Spleen (tissue), 11 donors: ENCODE measurements at regions not wholly inside any gene's neighbourhood (a gene's known extent, or its start where the extent isn't known, plus 50 kb on each side); places are given as distances from the start of the nearest gene placed in this dataset.
"Not testable (repeated sequence)": the region's sequence is repeated elsewhere in the genome, so short reads cannot be mapped to it uniquely, and the experiment has no call there.

ENCODE experiments used
- DNase-seq: peaks from one replicate; pipeline ENCODE4 v3.0.0-alpha.2; 2020
- H3K27ac ChIP-seq, 8 donors: fragments of 200-600 bp; sonication (generic) in 7 of 8; 1 replicate in 4 of 8; 2 replicates in 4 of 8; pipeline versions ENCODE4 v1.5.0 to v1.8.0; 2016 to 2021; ENCODE audit warnings: inconsistent platforms in 4 of 8, mild to moderate bottlenecking in 4 of 8, moderate library complexity in 1 of 8
- H3K27me3 ChIP-seq, 7 donors: fragments of 200-600 bp; sonication (generic) in 6 of 7; replicated peaks in 1 of 7; 1 replicate in 4 of 7; 2 replicates in 3 of 7; pipeline versions ENCODE4 v1.5.0 to v1.8.0; 2016 to 2021; ENCODE audit warnings: inconsistent platforms in 3 of 7, mild to moderate bottlenecking in 1 of 7
- H3K36me3 ChIP-seq, 6 donors: fragments of 200-600 bp; sonication (generic) in 5 of 6; 1 replicate in 4 of 6; 2 replicates in 2 of 6; pipeline versions ENCODE4 v1.5.0 to v1.8.0; 2016 to 2021; ENCODE audit warnings: inconsistent platforms in 2 of 6
- H3K4me1 ChIP-seq, 6 donors: fragments of 200-600 bp; sonication (generic) in 5 of 6; 1 replicate in 3 of 6; 2 replicates in 3 of 6; pipeline versions ENCODE4 v1.5.0 to v1.8.0; 2016 to 2021; ENCODE audit warnings: inconsistent platforms in 3 of 6
- H3K4me3 ChIP-seq, 8 donors: fragments of 200-600 bp; sonication (generic) in 7 of 8; 1 replicate in 4 of 8; 2 replicates in 4 of 8; pipeline versions ENCODE4 v1.5.0 to v1.8.0; 2016 to 2021; ENCODE audit warnings: inconsistent platforms in 4 of 8, mild to moderate bottlenecking in 4 of 8, moderate library complexity in 2 of 8
- H3K9me3 ChIP-seq, 8 donors: fragments of 200-600 bp; sonication (generic) in 7 of 8; 1 replicate in 4 of 8; 2 replicates in 4 of 8; pipeline versions ENCODE4 v1.5.0 to v1.8.0; 2016 to 2021; ENCODE audit warnings: inconsistent platforms in 4 of 8
- POLR2A ChIP-seq, 3 donors: fragments of 450-650 bp; IDR thresholded peaks; one replicate each; pipeline ENCODE4 v1.5.1; 2017; ENCODE audit warnings: antibody characterized with exemption in 3 of 3, mild to moderate bottlenecking in 1 of 3
- POLR2AphosphoS5 ChIP-seq, 3 donors: sonication (generic); formaldehyde crosslinking; IDR thresholded peaks; one replicate each; pipeline ENCODE4 v1.5.1; 2017; ENCODE audit warnings: antibody characterized with exemption in 3 of 3
- WGBS, 5 donors: extraction: QIAGEN DNeasy Blood & Tissue Kit in 3 of 5; methylation state at CpG; one replicate each; pipeline versions ENCODE4 v1.1.5 to v1.1.7; 2013 to 2018; 5-methylcytosine and 5-hydroxymethylcytosine counted together
- intact Hi-C: fragments of 100-400 bp; cut with DNase I; formaldehyde crosslinking; loops from one replicate; pipeline ENCODE4 v1.15.0; 2023; ENCODE audit warnings: low total_unique reads
- TF ChIP-seq, protein P1 (sequence below), 11 experiments: fragments of 200-600 bp in 7 of 11; fragments of 450-650 bp in 4 of 11; sonication (generic) in 4 of 11; IDR thresholded peaks in 8 of 11; conservative IDR thresholded peaks in 3 of 11; 1 replicate in 7 of 11; 2 replicates in 4 of 11; pipeline versions ENCODE4 v1.4.0 to v1.8.0; 2016 to 2021; ENCODE audit warnings: antibody characterized with exemption in 11 of 11, inconsistent platforms in 4 of 11, mild to moderate bottlenecking in 1 of 11
- donor health status: healthy with polysubstance abuse.
- donor health status: DM: no; HTN: no; CAD: no; lungs with moderate emphysema.
- donor health status: DM: no; HTN: no; CAD: no.
- donor health status: Bipolar disorder and iron deficiency.
- donor health status: healthy.
- donor health status: DM: no; HTN: no; CAD: no.
- donor health status: DM: yes; HTN: yes; CAD: no.

DNA sequence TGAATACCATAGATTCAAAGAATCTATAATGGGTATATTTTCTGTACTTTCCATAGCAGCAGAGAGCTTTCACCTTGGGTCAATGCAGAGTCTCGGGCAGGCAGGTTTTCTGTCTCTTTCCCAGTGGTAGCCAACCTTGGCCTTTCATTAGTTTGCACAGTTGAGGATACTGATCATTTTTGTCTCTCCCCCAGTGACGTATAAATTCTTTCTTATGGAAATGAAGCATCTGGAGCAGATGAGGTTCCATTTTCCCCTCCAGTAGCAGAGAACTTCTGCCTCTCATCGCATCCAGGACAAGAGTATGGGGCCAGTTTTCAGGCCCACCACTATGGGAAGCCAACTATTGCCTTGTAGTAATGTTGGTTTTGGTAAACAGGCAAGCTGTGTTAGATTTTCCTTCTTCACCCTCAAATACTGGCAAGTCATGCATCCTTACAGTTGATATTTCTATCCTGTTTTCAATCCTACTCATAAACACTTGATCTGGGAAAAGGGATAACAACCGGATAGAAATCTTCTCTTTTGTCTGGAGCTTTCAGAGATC lies 845.2 kb upstream of the CDH18 start:
- no peak overlapping the region for H3K4me3 ChIP-seq
- TF ChIP-seq POLR2AphosphoS5 (IDR thresholded peaks at IDR 0.05) (no peak), POLR2A (IDR thresholded peaks at IDR 0.05) (no peak)
- TF ChIP-seq, protein P1, sequence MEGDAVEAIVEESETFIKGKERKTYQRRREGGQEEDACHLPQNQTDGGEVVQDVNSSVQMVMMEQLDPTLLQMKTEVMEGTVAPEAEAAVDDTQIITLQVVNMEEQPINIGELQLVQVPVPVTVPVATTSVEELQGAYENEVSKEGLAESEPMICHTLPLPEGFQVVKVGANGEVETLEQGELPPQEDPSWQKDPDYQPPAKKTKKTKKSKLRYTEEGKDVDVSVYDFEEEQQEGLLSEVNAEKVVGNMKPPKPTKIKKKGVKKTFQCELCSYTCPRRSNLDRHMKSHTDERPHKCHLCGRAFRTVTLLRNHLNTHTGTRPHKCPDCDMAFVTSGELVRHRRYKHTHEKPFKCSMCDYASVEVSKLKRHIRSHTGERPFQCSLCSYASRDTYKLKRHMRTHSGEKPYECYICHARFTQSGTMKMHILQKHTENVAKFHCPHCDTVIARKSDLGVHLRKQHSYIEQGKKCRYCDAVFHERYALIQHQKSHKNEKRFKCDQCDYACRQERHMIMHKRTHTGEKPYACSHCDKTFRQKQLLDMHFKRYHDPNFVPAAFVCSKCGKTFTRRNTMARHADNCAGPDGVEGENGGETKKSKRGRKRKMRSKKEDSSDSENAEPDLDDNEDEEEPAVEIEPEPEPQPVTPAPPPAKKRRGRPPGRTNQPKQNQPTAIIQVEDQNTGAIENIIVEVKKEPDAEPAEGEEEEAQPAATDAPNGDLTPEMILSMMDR (IDR thresholded peaks at IDR 0.05 in 8 of 11, conservative IDR thresholded peaks at IDR 0.05 in 3 of 11): no peak
- no peaks in the 10 kb centered on the region for H3K4me1 ChIP-seq
- no peak for DNase-seq
- H3K27ac ChIP-seq: no peak overlapping the region
- H3K27me3 ChIP-seq: no peaks in the 10 kb centered on the region
- H3K9me3 ChIP-seq: peaks cover 0 to 4% (median 0%) of the 10 kb centered on the region in 8 donors
- H3K36me3 ChIP-seq: no peaks in the 10 kb centered on the region
- intact Hi-C loops: no loop called here
- whole genome bisulfite sequencing, 5 donors: 78 to 83% (median 82%) methylated on average over 4 of the region's 4 CpGs

DNA sequence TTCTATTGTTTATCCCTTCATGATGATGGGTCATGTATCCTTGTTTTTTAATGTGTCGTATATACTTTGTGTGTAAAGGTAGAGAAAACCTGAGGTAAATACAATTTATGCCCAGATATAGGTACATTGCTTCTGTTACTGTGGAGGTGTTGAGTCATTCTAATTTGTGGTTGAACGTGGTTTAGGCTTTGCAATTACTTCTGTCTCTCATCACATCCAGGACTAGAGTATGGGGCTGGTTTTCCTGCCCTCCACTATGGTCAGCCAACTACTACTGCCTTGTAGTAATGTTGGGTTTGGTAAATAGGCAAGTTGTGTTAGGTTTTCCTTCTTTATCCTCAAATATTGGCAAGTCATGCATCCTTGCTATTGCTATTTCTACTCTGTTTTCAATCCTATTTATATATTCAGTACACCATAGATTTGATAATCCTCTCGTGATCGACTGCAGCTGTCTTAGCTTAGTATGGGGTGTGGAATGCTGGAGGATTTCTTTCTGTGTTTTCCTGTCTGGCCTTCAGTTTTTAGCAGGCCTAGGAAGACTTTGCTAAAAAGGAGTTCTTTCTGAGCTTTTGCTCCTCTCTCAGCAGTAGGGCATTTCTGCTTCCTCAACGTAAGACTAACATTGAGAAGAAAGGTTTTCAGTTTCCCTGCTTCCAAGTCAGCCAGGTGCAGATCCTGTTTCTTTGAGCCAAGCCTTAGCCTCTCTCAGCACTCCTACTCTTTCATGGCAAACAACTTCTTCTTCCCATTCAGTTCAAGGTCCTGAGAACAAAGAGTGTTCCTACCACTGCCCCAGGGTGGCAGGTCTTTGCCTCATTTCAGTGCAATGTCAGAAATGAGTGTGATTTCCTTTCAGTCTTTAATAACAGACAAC lies 844.4 kb upstream of the CDH18 start:
- intact Hi-C loops: no loop called here
- Histone ChIP-seq H3K27ac (no peak overlapping the region), H3K9me3 (peaks cover 0 to 4% (median 0%) of the 10 kb centered on the region in 8 donors), H3K36me3 (no peaks in the 10 kb centered on the region), H3K4me3 (no peak overlapping the region), H3K27me3 (no peaks in the 10 kb centered on the region), H3K4me1 (no peaks in the 10 kb centered on the region)
- 74 to 90% (median 87%) methylated on average over 4 to 5 of the region's 5 CpGs for WGBS, 5 donors
- no peak for DNase-seq
- no peak for TF ChIP-seq POLR2AphosphoS5 (IDR thresholded peaks at IDR 0.05)
- TF ChIP-seq, protein P1 (IDR thresholded peaks at IDR 0.05 in 8 of 11, conservative IDR thresholded peaks at IDR 0.05 in 3 of 11): no peak
- no peak for TF ChIP-seq POLR2A (IDR thresholded peaks at IDR 0.05)

DNA sequence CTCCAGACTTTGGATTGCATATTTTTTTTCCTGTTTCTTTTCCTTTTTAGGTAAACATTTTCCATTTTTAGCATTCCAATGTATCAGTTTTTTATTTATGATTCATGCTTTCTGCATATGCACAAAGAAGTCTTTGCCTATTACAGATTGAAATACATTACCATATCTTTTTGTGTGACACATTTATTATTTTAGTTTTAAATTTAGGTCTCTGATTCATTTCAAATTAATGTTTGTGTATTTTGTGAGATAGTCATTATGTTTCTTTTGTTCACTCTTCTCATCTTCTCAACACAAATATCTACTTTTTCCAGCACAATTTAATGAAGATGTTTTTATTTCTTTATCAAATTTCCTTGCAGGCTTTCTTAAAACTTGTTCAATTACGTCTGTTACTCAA lies 838.0 kb upstream of the CDH18 start:
- H3K4me1 ChIP-seq, DNase-seq, H3K9me3 ChIP-seq, H3K4me3 ChIP-seq, H3K36me3 ChIP-seq, H3K27ac ChIP-seq, H3K27me3 ChIP-seq, intact Hi-C loops: not testable (repeated sequence)
- 33 to 69% (median 56%) methylated on average over 1 of the region's 1 CpG for WGBS, 5 donors

DNA sequence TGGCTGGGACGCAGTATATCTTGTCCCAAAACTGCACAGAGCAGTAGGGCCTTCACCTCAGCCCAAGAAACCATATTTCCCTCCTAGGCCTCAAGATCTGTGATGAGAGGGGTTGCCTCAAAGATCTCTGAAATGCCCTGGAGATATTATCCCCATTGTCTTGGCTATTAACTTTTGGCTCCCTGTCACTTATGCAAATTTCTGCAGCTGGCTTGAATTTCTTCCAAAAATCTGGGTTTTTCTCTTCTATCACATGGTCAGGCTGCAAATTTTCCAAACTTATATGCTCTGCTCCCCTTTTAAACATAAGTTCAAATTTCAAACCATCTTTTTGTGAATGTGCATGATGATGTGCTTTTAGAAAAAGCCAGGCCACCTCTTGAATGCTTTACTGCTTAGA lies 809.2 kb upstream of the CDH18 start:
- DNase-seq, H3K9me3 ChIP-seq: not testable (repeated sequence)

DNA sequence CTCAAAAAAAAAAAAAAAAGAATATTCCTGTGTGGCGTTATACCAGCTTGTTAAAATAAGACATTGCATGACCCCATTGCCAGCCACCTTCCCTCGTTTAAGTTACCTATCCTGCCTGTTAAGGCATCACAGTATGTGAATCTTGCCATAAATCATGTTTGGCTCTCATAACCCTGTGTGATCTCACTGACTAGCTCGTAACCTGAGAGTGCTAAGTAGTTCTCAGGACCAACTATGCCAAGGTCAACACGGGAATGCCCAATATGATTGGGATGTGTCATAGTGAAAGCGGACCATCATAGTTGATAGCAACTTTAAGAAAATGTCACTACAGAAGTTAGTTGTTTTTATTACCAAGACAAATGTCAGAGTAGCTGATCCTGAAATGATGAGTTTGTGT lies 796.8 kb upstream of the CDH18 start:
- H3K9me3 ChIP-seq, H3K4me3 ChIP-seq, H3K4me1 ChIP-seq, DNase-seq, intact Hi-C loops, H3K27ac ChIP-seq, H3K36me3 ChIP-seq, H3K27me3 ChIP-seq: not testable (repeated sequence)
- WGBS, 5 donors: 81 to 91% (median 85%) methylated on average over 2 to 3 of the region's 5 CpGs

More for the DNA sequence above, 809.2 kb upstream of the CDH18 start:
- H3K4me3 ChIP-seq, H3K4me1 ChIP-seq, H3K27ac ChIP-seq, intact Hi-C loops, H3K36me3 ChIP-seq, H3K27me3 ChIP-seq: not testable (repeated sequence)
- 85 to 90% (median 89%) methylated on average over 1 of the region's 1 CpG for WGBS, 5 donors

DNA sequence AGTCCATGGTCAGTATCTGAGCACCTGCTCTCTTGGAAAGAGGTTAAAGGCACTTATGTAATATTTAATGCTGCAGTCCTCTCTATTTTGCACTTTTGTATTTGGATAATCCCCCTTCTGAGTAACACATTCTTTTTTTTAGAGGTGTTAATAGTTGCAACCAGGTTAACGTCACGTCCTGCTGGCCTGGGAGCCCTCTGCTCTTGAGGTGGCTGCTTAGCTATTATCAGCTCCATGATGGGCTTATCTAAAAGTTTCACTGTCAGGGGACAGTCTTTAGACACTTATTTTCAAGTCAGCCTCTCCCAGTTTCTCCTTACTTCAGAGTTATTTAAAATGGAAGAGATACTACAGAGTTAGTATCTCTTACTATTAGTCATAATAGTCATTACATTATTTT lies 795.5 kb upstream of the CDH18 start:
- intact Hi-C loops, H3K27me3 ChIP-seq, H3K27ac ChIP-seq, H3K4me3 ChIP-seq, H3K4me1 ChIP-seq, DNase-seq, H3K9me3 ChIP-seq, H3K36me3 ChIP-seq: not testable (repeated sequence)
- 77 to 92% (median 82%) methylated on average over 2 of the region's 2 CpGs for WGBS, 5 donors

DNA sequence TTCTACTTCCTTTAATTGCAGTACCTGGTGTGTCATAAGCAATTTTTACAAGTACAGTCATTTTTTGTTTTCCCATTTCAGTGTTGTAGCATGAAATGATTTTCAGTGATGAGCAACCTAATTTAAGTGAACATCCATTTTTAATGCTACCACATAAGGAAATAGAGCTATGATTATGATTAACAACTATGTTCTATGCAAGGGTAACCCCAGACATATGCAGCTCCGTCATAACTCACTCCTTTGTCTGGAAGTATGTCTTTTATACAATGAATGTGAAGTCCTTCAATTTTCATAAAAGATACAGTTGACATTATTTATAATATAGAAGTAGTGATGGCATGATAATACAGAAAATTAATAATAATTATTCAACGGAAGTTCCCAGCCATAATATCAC lies 783.3 kb upstream of the CDH18 start:
- intact Hi-C loops, H3K4me3 ChIP-seq, H3K9me3 ChIP-seq, H3K4me1 ChIP-seq, H3K27me3 ChIP-seq, DNase-seq, H3K36me3 ChIP-seq, H3K27ac ChIP-seq: not testable (repeated sequence)
- 70 to 82% (median 72%) methylated on average over 2 of the region's 2 CpGs for WGBS, 5 donors

DNA sequence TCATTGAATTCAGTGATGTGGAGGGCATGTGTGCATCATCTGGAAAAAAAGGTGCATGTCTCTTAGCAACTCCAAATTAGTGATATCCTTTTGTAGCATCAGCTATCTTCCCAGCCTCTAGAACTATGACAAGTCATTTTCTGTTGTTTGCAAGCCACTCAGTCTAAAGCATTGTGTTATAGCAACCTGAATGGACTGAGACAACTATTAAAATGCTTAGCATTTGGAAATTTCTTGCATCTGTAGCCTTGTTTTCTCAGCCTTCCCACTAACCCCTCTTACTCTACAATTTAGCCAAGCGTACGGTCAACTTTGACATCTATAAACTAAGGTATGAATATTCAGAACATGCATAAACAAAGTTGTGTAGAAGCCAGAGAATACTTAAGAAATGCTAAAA lies 777.1 kb upstream of the CDH18 start:
- DNase-seq, H3K36me3 ChIP-seq, H3K27ac ChIP-seq, H3K4me1 ChIP-seq, H3K9me3 ChIP-seq, intact Hi-C loops, H3K27me3 ChIP-seq, H3K4me3 ChIP-seq: not testable (repeated sequence)
- no CpG with 5 or more reads among the region's 2 CpGs for WGBS, 5 donors

DNA sequence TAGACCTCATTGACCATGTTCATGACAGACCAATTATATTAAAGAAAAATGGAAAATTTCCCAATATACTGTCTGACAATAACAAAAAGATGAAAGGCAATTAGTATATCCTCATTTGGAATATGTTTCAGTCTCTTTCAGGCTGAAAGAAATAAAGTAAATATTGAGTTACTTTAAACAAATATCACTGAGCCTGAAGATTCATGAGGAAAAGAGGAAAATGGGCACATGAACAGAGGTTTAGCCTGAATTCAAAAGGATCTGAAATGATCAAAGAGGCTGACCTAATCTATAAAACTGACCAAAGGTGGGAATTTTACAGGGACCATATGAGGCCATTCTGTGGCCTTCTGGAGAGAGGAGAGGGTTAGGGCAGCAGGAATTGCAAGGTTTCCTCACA lies 771.5 kb upstream of the CDH18 start:
- H3K4me3 ChIP-seq, H3K27me3 ChIP-seq, H3K4me1 ChIP-seq, H3K27ac ChIP-seq, H3K9me3 ChIP-seq, H3K36me3 ChIP-seq, intact Hi-C loops, DNase-seq: not testable (repeated sequence)
